ENCODE measurements at regions not wholly inside any gene's neighbourhood (a gene's known extent, or its start where the extent isn't known, plus 50 kb on each side); places are given as distances from the start of the nearest gene placed in this dataset.

- TF ChIP-seq EZH2 (IDR thresholded peaks at IDR 0.05; ENCODE audit: insufficient read depth, poor library complexity, severe bottlenecking) = no peak
- TF ChIP-seq EZH2phosphoT487 (IDR thresholded peaks at IDR 0.05; ENCODE audit: insufficient read depth, low read depth) = no peak
Measured at GRCh38 chr2:42978887-42979415, 186.6 kb upstream of the HAAO start.
